GM18499 (cell line): ENCODE measurements at regions not wholly inside any gene's neighbourhood (a gene's known extent, or its start where the extent isn't known, plus 50 kb on each side); places are given as distances from the start of the nearest gene placed in this dataset.

Experiments used
- ATAC-seq: cut with Tn5 transposase; IDR thresholded peaks from one replicate; pipeline ENCODE4 v1.9.1; 2021; ENCODE audit warnings: moderate number of reproducible peaks; ENCODE audit not compliant: insufficient read depth, unreplicated experiment

DNA sequence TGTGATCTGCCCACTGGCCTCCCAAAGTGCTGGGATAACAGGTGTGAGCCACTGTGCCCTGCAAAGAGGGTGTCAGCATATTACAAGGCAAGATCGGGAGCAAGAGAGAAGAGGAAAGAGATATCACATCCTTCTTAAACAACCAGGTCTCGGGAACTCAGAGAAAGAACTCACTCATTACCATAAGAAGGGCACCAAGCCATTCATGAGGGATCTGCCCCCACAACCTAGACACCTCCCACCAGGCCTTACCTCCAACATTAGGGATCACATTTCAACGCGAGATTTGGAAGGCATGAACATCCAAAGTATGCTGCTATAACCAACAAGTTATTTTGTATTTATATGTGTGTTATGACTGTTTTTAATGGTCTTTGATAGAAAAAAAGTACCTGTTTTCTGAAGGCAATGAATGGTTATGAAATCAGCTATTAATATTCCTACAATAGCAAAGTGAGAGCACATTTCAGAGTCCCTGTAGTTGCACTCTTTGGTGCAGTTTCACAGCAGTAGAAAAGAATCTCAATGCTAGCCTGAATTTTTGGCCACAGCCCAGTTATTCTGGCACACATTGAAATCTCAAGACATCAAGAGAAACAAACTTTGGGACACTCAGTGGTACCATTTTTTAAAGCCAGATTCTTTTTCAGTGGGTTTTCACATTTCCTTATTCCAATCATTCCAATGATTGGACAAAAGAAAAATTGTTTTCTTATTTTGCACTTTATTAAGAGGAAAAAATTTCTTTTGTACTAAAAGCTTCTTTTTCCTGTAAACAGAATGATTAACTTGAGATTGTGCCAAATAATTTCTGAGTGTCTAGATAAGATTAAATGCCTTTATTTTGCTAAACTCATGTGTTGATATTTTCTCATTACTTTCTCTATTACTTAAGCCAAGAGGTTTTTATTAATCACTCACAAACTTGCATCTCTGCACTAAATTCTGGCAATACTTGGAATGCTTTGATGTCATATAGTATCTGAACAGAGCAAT, 582.6 kb upstream of the ATP2B1 start:
- ATAC-seq: no peak

DNA sequence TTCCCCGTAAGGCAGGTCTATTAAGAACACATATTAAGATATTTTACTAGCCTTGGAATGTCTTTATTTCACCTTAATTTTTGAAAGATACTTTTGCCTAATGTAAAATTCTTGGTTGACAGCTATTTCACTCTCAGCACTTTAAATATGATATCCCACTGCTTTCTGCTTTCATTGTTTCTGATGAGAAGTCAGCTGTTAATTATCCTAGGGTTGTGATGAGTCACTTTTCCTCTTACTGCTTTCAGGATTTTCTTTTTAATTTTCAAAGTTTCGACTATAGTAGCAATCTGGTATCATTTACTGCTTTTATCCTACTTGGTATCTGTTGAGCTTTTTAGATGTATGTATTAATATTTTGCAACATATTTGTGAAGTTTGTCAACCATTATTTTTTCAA, 578.9 kb upstream of the ATP2B1 start:
- ATAC-seq: no peak

DNA sequence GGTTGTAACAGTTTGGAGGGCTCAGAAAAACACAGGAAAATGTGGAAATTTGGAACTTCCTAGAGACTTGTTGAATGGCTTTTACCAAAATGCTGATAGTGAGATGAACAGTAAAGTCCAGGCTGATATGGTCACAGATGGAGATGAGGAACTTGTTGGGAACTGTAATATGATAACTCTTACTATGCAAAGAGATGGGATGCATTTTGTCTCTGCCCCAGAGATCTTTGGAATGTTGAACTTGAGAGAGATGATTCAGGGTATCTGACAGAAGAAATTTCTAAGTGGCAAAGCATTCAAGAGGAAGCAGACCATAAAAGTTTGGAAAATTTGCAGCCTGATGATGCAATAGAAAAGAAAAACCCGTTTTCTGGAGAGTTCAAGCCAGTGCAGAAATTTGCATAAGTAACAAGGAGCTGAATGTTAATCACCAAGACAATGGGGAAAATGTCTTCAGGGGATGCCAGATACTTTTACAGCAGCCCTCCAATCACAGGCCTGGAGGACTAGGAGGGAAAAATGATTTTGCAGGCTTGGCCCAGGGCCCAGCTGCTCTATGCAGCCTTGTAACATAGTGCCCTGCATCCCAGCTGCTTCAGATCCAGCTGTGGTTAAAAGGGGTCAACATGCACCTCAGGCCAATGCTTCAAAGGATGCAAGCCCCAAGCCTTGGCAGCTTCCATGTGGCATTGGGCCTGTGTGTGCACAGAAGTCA, 572.7 kb upstream of the ATP2B1 start:
- no peak for ATAC-seq

DNA sequence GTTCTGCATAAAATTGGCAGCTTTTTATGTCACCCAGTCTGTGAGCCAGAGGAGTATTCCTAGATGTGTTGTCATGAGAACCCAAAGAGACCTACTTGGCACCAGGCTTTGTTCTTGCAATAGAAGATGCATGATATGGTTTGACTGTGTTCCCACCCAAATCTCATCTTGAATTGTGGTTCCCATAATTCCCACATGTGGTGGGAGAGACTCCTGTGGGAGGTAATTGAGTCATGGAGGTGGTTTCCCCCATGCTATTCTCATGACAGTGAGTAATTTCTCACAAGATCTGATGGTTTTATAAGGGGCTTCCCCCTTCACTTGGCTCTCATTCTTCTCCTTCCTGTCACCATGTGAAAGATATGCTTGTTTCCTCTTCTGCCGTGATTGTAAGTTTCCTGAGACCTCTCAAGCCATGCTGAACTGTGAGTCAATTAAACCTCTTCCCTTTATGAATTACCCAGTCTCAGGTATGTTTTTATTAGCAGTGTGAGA, 572.0 kb upstream of the ATP2B1 start:
- peak; percentile 80 for ATAC-seq

- ATAC-seq: peak; percentile 2
These were observed 571.4 kb upstream of the ATP2B1 start for GRCh38 chr12:90280033-90280432.

- ATAC-seq: no peak
These were observed 566.5 kb upstream of the ATP2B1 start for GRCh38 chr12:90275088-90275487.

- ATAC-seq: no peak
These were observed 565.8 kb upstream of the ATP2B1 start for GRCh38 chr12:90274407-90274806.

- no peak for ATAC-seq
These were observed 559.9 kb upstream of the ATP2B1 start for GRCh38 chr12:90268574-90268973.

GRCh38 chr12:90262251-90262650, 553.6 kb upstream of the ATP2B1 start:
- no peak for ATAC-seq

- ATAC-seq: no peak
These were observed 552.6 kb upstream of the ATP2B1 start for GRCh38 chr12:90261283-90261682.

DNA sequence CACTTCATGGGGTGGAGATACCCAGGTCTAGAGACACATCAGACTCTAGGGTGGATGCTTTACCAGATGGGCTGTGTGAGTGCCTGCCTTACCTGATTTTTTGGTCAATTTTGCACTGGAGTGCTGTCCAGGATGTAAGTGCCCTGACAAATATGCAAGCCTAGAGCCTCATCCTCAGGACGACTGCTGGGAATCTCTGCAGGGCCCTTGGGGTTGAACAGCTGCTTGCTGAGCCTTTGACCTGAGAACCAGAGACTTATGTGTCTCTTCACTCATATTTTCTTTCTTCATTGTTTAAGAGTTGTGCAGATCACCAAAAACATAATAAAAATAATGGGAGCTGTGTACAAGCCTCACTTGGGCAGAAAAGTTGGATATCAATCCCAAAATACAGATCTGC, 551.5 kb upstream of the ATP2B1 start:
- ATAC-seq: no peak

- ATAC-seq: no peak
These were observed 549.4 kb upstream of the ATP2B1 start for GRCh38 chr12:90257927-90258624.

- no peak for ATAC-seq
These were observed 546.2 kb upstream of the ATP2B1 start for GRCh38 chr12:90254796-90255195.

DNA sequence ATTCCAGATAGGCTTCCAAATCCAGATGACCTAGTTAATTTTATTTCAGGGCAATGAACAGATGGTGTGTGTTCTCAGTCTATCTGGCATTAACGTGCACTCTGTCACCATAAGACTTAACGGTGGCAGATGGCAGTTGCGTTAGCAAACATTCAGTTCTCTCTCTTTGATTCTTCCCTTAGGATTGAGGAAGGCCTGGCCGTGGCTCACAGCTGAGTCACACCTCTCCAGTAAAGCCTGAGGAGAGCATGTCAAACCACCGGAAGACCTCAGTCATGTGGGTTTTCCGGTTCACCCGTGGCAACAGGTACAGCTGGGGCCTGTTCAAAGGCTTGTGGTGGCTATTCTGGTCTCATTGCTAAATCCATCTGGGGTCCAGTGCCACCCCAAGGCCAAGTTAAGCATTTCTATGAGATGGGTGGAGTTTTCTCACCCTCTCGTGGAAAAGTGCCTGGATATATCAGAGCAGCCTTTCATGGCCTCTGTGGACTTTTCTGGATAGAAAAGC, 545.1 kb upstream of the ATP2B1 start:
- ATAC-seq: peak; percentile 100

GRCh38 chr12:90253136-90253535, 544.5 kb upstream of the ATP2B1 start:
- ATAC-seq: no peak

GRCh38 chr12:90250766-90251165, 542.1 kb upstream of the ATP2B1 start:
- no peak for ATAC-seq

GRCh38 chr12:90250042-90250441, 541.4 kb upstream of the ATP2B1 start:
- no peak for ATAC-seq

DNA sequence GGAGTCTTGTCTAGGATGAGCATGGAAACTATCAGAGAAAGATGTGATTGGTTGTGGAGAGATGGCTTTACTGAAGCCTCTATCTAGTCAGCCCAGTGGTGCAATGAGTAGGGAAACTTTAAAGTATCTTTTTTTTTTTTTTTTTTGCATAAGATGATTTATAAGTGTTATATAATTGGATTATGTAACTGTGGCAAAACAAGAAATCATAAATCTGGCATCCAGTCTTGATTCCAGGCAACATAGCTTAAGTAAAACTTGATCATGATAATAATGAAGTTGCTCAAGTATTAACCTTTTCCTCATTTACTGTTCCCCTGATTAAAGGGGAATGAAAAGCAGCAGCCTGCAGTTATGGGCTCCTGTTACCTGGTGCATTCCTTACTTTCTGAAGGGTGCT, 538.0 kb upstream of the ATP2B1 start:
- ATAC-seq: no peak

- no peak for ATAC-seq
These were observed 536.8 kb upstream of the ATP2B1 start for GRCh38 chr12:90245391-90245790.

DNA sequence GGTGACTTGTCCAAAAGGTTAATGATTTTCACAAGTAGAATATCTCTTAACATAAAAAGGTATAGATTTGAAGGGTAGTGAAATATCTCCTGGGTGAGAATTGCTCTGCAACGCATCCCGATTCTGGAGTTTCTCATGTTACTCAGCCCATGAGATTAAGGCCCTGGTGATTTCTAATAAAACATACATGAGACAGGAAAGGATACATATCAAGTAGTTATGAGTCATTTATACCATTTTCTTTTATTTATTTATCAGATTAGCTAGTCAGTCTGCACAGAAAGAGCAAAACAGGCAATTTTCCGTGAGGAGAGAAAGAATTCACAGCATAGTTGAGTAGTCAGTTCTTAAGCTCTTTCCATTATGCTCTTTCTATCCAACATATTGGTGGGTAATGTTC, 535.6 kb upstream of the ATP2B1 start:
- ATAC-seq: no peak
